Pancreas (tissue), 10 donors: ENCODE measurements at regions not wholly inside any gene's neighbourhood (a gene's known extent, or its start where the extent isn't known, plus 50 kb on each side); places are given as distances from the start of the nearest gene placed in this dataset.

ENCODE experiments used
- ATAC-seq, 4 donors: fragments of 200-7000 bp; cut with Tn5 transposase; one replicate each; pipeline versions ENCODE4 v1.8.0 to v1.9.1; 2020; ENCODE audit warnings: mild to moderate bottlenecking in 4 of 4, moderate library complexity in 4 of 4
- DNase-seq, 6 donors: peaks; one replicate each; pipeline ENCODE4 v3.0.0-alpha.2; 2020
- FAIRE-seq: peaks from 2 replicates; lab custom pipeline; 2012; peaks lifted over from hg19 to GRCh38; lab: Jason Lieb, UNC
- H3K27ac ChIP-seq, 4 donors: fragments of 200-600 bp; sonication (generic); 1 replicate in 3 of 4; 2 replicates in 1 of 4; pipeline versions ENCODE4 v1.5.0 to v1.8.0; 2020
- H3K27me3 ChIP-seq, 4 donors: fragments of 200-600 bp; one replicate each; pipeline ENCODE4 v1.8.0; 2021
- H3K36me3 ChIP-seq, 3 donors: fragments of 200-600 bp; sonication (generic) in 1 of 3; one replicate each; pipeline versions ENCODE4 v1.5.0 to v1.8.0; 2020 to 2021
- H3K4me1 ChIP-seq, 3 donors: fragments of 200-600 bp; one replicate each; pipeline ENCODE4 v1.8.0; 2021
- H3K4me3 ChIP-seq, 4 donors: fragments of 200-600 bp; sonication (generic) in 2 of 4; one replicate each; pipeline versions ENCODE4 v1.5.0 to v1.8.0; 2020 to 2021
- H3K9me3 ChIP-seq, 4 donors: fragments of 200-600 bp; one replicate each; pipeline ENCODE4 v1.8.0; 2021
- CTCF ChIP-seq, 4 donors: fragments of 200-600 bp; sonication (generic) in 3 of 4; IDR thresholded peaks; one replicate each; pipeline versions ENCODE4 v1.5.0 to v1.8.0; 2021; ENCODE audit warnings: antibody characterized with exemption in 4 of 4
- WGBS, 2 donors: extraction: QIAGEN DNeasy Blood & Tissue Kit; methylation state at CpG; one replicate each; pipeline ENCODE4 v1.1.7; 2013; 5-methylcytosine and 5-hydroxymethylcytosine counted together
- intact Hi-C, 3 donors: fragments of 100-400 bp; cut with DNase I; formaldehyde crosslinking; loops; one replicate each; pipeline versions ENCODE4 v1.11.1 to v1.14.2; 2022
- donor health status: healthy with polysubstance abuse.
- donor health status: DM: no; HTN: no; CAD: no; lungs with moderate emphysema.
- donor health status: DM: no; HTN: no; CAD: no.
- donor health status: control.
- donor health status: control.
- donor health status: Bipolar disorder and iron deficiency.
- donor health status: DM: yes; HTN: yes; CAD: no.
- donor health status: DM: no; HTN: no; CAD: no.
- donor health status: DM: no; HTN: no; CAD: no.
- donor health status: DM: yes; HTN: yes; CAD: no.

- no peaks in the 10 kb centered on the region for H3K9me3 ChIP-seq
- FAIRE-seq (no peak), ATAC-seq (no peak), DNase-seq (no peak)
- no peaks in the 10 kb centered on the region for H3K27me3 ChIP-seq
- whole genome bisulfite sequencing, 2 donors = 30 to 44% methylated on average over 1 of the region's 1 CpG
- no peaks in the 10 kb centered on the region for H3K4me1 ChIP-seq
- intact Hi-C loops = no loop called here
- no peak overlapping the region for H3K27ac ChIP-seq
- no peaks in the 10 kb centered on the region for H3K36me3 ChIP-seq
- TF ChIP-seq CTCF (IDR thresholded peaks at IDR 0.05) = no peak
- no peak overlapping the region for H3K4me3 ChIP-seq
Measured at GRCh38 chr7:82633592-82633991, 190.0 kb upstream of the CACNA2D1 start.

GRCh38 chr7:82631998-82632397 is 188.4 kb upstream of the CACNA2D1 start:
- ATAC-seq (no peak), DNase-seq (no peak), FAIRE-seq (no peak)
- no peaks in the 10 kb centered on the region for H3K9me3 ChIP-seq
- TF ChIP-seq CTCF (IDR thresholded peaks at IDR 0.05) = no peak
- no peaks in the 10 kb centered on the region for H3K27me3 ChIP-seq
- no peak overlapping the region for H3K27ac ChIP-seq
- intact Hi-C loops = no loop called here
- H3K4me3 ChIP-seq = no peak overlapping the region
- 48 to 50% methylated on average over 3 of the region's 3 CpGs for WGBS, 2 donors
- H3K4me1 ChIP-seq = no peaks in the 10 kb centered on the region
- H3K36me3 ChIP-seq = no peaks in the 10 kb centered on the region

GRCh38 chr7:82629583-82629982 is 186.0 kb upstream of the CACNA2D1 start:
- 71 to 80% methylated on average over 3 of the region's 3 CpGs for WGBS, 2 donors
- H3K9me3 ChIP-seq = no peaks in the 10 kb centered on the region
- no peak for ATAC-seq
- no peak overlapping the region for H3K4me3 ChIP-seq
- H3K4me1 ChIP-seq = no peaks in the 10 kb centered on the region
- TF ChIP-seq CTCF (IDR thresholded peaks at IDR 0.05) = no peak
- DNase-seq = no peak
- FAIRE-seq = peak; percentile 82
- no peak overlapping the region for H3K27ac ChIP-seq
- H3K36me3 ChIP-seq = no peaks in the 10 kb centered on the region
- intact Hi-C loops = no loop called here
- no peaks in the 10 kb centered on the region for H3K27me3 ChIP-seq

- WGBS, 2 donors = 44 to 58% methylated on average over 2 of the region's 2 CpGs
Measured at GRCh38 chr7:82625377-82625776, 181.8 kb upstream of the CACNA2D1 start.

GRCh38 chr7:82624965-82625364 is 181.4 kb upstream of the CACNA2D1 start:
- ATAC-seq (no peak), DNase-seq (no peak), FAIRE-seq (peak; percentile 49)
- no peaks in the 10 kb centered on the region for H3K27me3 ChIP-seq
- H3K9me3 ChIP-seq = no peaks in the 10 kb centered on the region
- H3K27ac ChIP-seq = no peak overlapping the region
- H3K4me1 ChIP-seq = no peaks in the 10 kb centered on the region
- WGBS, 2 donors = 53 to 57% methylated on average over 1 of the region's 1 CpG
- TF ChIP-seq CTCF (IDR thresholded peaks at IDR 0.05) = no peak
- H3K4me3 ChIP-seq = no peak overlapping the region
- no peaks in the 10 kb centered on the region for H3K36me3 ChIP-seq
- intact Hi-C loops = no loop called here

More at GRCh38 chr7:82625377-82625776, 181.8 kb upstream of the CACNA2D1 start:
- FAIRE-seq = no peak
- no peak for ATAC-seq
- no peak for DNase-seq
- no peak overlapping the region for H3K4me3 ChIP-seq
- H3K27me3 ChIP-seq = no peaks in the 10 kb centered on the region
- intact Hi-C loops = no loop called here
- H3K36me3 ChIP-seq = no peaks in the 10 kb centered on the region
- no peak overlapping the region for H3K27ac ChIP-seq
- H3K4me1 ChIP-seq = no peaks in the 10 kb centered on the region
- TF ChIP-seq CTCF (IDR thresholded peaks at IDR 0.05) = no peak
- H3K9me3 ChIP-seq = no peaks in the 10 kb centered on the region
